PC-9 (cell line): ENCODE measurements at regions not wholly inside any gene's neighbourhood (a gene's known extent, or its start where the extent isn't known, plus 50 kb on each side); places are given as distances from the start of the nearest gene placed in this dataset.

ENCODE experiments used
- BruUV-seq: library from RNA; stranded (reverse); fragments of 400-500 nt; replicated peaks from 2 replicates; lab custom pipeline; 2021; lab: Mats Ljungman, UMichigan
- CTCF ChIA-PET: fragments of 300-600 bp; sonication (Branson Sonifier 250); formaldehyde crosslinking; loops from one replicate; lab custom pipeline; 2022; ENCODE audit warnings: antibody characterized with exemption; lab: Charles Lee
- POLR2A ChIA-PET: fragments of 300-600 bp; sonication (Branson Sonifier 250); formaldehyde crosslinking; loops from one replicate; lab custom pipeline; 2022; ENCODE audit warnings: antibody characterized with exemption; ENCODE audit not compliant: unreplicated experiment; lab: Charles Lee
- DNase-seq, 2 experiments: peaks; one replicate each; pipeline versions ENCODE4 v3.0.0 to v3.0.0-alpha.2; 2015 to 2022; ENCODE audit warnings: mixed read lengths in 1 of 2
- H2AFZ ChIP-seq: fragments of 200-600 bp; sonication (generic); 2 replicates; pipeline ENCODE4 v1.8.1; 2017; ENCODE audit warnings: antibody characterized with exemption
- H3F3A ChIP-seq: fragments of 200-600 bp; sonication (generic); 2 replicates; pipeline ENCODE4 v1.8.1; 2017; ENCODE audit warnings: antibody characterized with exemption, mild to moderate bottlenecking, low read depth; ENCODE audit not compliant: insufficient read depth
- H3K27ac ChIP-seq: fragments of 200-600 bp; sonication (generic); 2 replicates; pipeline ENCODE4 v1.6.1; 2016; ENCODE audit warnings: mixed run types
- H3K27me3 ChIP-seq: fragments of 200-600 bp; sonication (generic); 2 replicates; pipeline ENCODE4 v1.6.1; 2016; ENCODE audit warnings: low read depth, mixed run types; ENCODE audit not compliant: insufficient read depth
- H3K36me3 ChIP-seq: fragments of 200-600 bp; sonication (generic); 2 replicates; pipeline ENCODE4 v1.6.1; 2016; ENCODE audit warnings: low read depth, mixed run types
- H3K4me1 ChIP-seq: fragments of 200-600 bp; sonication (generic); replicated peaks from 2 replicates; pipeline ENCODE4 v1.6.1; 2016; ENCODE audit warnings: mixed run types; ENCODE audit not compliant: insufficient read depth
- H3K4me2 ChIP-seq: fragments of 200-600 bp; sonication (generic); 2 replicates; pipeline ENCODE4 v1.6.1; 2017; ENCODE audit warnings: mixed run types
- H3K4me3 ChIP-seq: fragments of 200-600 bp; sonication (generic); 2 replicates; pipeline ENCODE4 v1.6.1; 2016; ENCODE audit warnings: mixed run types
- H3K79me2 ChIP-seq: fragments of 200-600 bp; sonication (generic); 2 replicates; pipeline ENCODE4 v1.6.1; 2017; ENCODE audit warnings: low read depth, mixed run types
- H3K9me2 ChIP-seq: fragments of 200-600 bp; sonication (generic); 2 replicates; pipeline ENCODE4 v1.8.1; 2017; ENCODE audit warnings: mild to moderate bottlenecking; ENCODE audit not compliant: insufficient read depth
- H3K9me3 ChIP-seq: fragments of 200-600 bp; sonication (generic); 2 replicates; pipeline ENCODE4 v1.8.1; 2016; ENCODE audit warnings: low read depth; ENCODE audit not compliant: insufficient read depth
- H4K20me1 ChIP-seq: fragments of 200-600 bp; sonication (generic); 2 replicates; pipeline ENCODE4 v1.8.1; 2017; ENCODE audit not compliant: insufficient read depth
- EZH2 ChIP-seq: fragments of 200-600 bp; sonication (generic); IDR thresholded peaks from 2 replicates; pipeline ENCODE4 v1.8.0; 2017; ENCODE audit warnings: antibody characterized with exemption, low read depth
- intact Hi-C: fragments of 100-400 bp; cut with micrococcal nuclease; formaldehyde crosslinking; loops from one replicate; pipeline ENCODE4 v1.10.0; 2022; ENCODE audit not compliant: unreplicated experiment
- TF ChIP-seq, protein P1 (sequence below): fragments of 200-600 bp; sonication (generic); conservative IDR thresholded peaks from 2 replicates; pipeline ENCODE4 v1.6.1; 2017; ENCODE audit warnings: mixed run types, antibody characterized with exemption, mild to moderate bottlenecking, moderate library complexity

DNA sequence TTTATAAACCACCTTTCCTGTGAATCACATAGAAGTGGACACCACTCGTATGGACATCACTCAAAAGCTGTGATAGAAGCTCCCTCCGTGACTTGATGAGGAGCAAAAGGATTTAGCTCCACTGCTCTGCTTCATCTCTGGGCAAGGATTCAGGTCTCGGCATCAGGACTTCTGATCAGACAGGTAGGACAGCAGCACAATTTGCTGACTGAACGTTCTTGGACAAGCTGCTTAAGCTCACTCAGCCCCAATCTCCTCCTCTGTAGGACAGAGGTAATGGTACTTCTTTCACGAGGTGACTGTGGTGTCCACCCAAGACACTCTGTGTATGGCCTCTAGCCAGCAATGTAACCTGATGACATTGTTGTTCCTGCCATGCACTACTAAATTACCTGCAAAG is 122.6 kb upstream of the AJAP1 start:
- ChIA-PET POLR2A (no interaction called here), CTCF (no interaction called here)
- Histone ChIP-seq H3F3A (no peaks in the 10 kb centered on the region), H3K27me3 (peaks cover 17% of the 10 kb centered on the region; the same call in 1 of the 2 replicates), H4K20me1 (no peaks in the 10 kb centered on the region), H3K79me2 (no peaks in the 10 kb centered on the region), H3K9me2 (no peaks in the 10 kb centered on the region), H3K4me2 (no peak overlapping the region), H3K27ac (no peak overlapping the region), H3K4me3 (no peak overlapping the region), H3K9me3 (no peaks in the 10 kb centered on the region), H2AFZ (no peak overlapping the region), H3K4me1 (no peaks in the 10 kb centered on the region), H3K36me3 (no peaks in the 10 kb centered on the region)
- BruUV-seq, result no TSS peak
- no peak for DNase-seq
- TF ChIP-seq, protein P1, sequence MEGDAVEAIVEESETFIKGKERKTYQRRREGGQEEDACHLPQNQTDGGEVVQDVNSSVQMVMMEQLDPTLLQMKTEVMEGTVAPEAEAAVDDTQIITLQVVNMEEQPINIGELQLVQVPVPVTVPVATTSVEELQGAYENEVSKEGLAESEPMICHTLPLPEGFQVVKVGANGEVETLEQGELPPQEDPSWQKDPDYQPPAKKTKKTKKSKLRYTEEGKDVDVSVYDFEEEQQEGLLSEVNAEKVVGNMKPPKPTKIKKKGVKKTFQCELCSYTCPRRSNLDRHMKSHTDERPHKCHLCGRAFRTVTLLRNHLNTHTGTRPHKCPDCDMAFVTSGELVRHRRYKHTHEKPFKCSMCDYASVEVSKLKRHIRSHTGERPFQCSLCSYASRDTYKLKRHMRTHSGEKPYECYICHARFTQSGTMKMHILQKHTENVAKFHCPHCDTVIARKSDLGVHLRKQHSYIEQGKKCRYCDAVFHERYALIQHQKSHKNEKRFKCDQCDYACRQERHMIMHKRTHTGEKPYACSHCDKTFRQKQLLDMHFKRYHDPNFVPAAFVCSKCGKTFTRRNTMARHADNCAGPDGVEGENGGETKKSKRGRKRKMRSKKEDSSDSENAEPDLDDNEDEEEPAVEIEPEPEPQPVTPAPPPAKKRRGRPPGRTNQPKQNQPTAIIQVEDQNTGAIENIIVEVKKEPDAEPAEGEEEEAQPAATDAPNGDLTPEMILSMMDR, result no peak
- TF ChIP-seq EZH2, result no peak
- intact Hi-C loops, result no loop called here

DNA sequence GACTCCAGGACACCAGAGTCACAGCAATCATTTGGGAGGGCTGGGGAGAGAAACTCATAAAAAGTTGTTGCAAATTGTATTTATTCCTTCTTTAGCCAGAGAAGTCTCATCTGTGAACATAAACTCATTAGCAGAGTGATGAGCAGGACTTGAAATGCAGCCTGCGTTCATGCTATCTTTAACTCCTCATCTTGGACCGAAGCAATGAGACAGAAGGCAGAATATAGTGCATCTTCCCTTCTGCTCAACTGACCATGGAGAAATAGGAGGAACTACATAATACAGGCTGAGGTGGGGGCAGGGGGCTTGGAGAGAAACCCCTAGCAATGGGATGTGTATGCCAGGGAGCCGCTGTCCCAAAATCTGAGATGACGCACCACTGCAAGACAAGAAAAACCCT is 121.8 kb upstream of the AJAP1 start:
- H3K9me2 ChIP-seq, result no peaks in the 10 kb centered on the region
- peaks cover 17% of the 10 kb centered on the region; the same call in 1 of the 2 replicates for H3K27me3 ChIP-seq
- no peak overlapping the region for H2AFZ ChIP-seq
- H3K27ac ChIP-seq, result no peak overlapping the region
- no peak for DNase-seq
- no peaks in the 10 kb centered on the region for H3K79me2 ChIP-seq
- CTCF ChIA-PET, result no interaction called here
- H3F3A ChIP-seq, result no peaks in the 10 kb centered on the region
- POLR2A ChIA-PET, result no interaction called here
- no peak overlapping the region for H3K4me3 ChIP-seq
- no peaks in the 10 kb centered on the region for H3K9me3 ChIP-seq
- H4K20me1 ChIP-seq, result no peaks in the 10 kb centered on the region
- TF ChIP-seq, protein P1, result no peak
- no peak for TF ChIP-seq EZH2
- no TSS peak for BruUV-seq
- H3K4me2 ChIP-seq, result no peak overlapping the region
- intact Hi-C loops, result no loop called here
- no peaks in the 10 kb centered on the region for H3K4me1 ChIP-seq
- H3K36me3 ChIP-seq, result no peaks in the 10 kb centered on the region

DNA sequence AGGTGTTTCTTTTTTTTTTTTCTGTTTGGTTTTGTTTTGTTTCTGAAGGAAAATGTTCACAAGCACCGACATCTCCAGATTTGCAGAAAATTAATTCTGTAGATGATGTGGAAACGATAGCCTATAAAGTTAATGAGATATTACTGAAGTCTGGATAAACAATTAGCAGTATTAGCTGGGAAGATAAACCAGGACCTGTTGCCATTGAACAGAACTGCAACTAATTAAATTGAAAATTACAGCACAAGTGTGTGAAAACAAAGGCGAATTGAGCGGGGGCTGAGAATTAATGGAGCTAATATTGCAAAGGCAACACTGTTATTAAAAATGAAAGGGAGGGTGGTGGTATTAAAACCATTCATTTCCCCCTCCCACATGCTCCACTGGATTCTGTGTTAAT is 107.5 kb upstream of the AJAP1 start:
- BruUV-seq, result no TSS peak
- no peaks in the 10 kb centered on the region for H3K9me2 ChIP-seq

More for the DNA sequence above, 107.5 kb upstream of the AJAP1 start:
- H4K20me1 ChIP-seq, result no peaks in the 10 kb centered on the region
- H3K4me1 ChIP-seq, result no peaks in the 10 kb centered on the region
- ChIA-PET CTCF (no interaction called here), POLR2A (interaction anchor here (0.5 kb wide), 1 partner anchor 1003 kb away, joined by 3 read pairs; no protein-coding TSS in a partner anchor)
- no peaks in the 10 kb centered on the region for H3K9me3 ChIP-seq
- no peaks in the 10 kb centered on the region for H3K79me2 ChIP-seq
- H3F3A ChIP-seq, result no peaks in the 10 kb centered on the region
- DNase-seq, result no peak
- H2AFZ ChIP-seq, result no peak overlapping the region
- intact Hi-C loops, result no loop called here
- no peak overlapping the region for H3K4me3 ChIP-seq
- no peak for TF ChIP-seq EZH2
- TF ChIP-seq, protein P1, result no peak
- no peak overlapping the region for H3K27ac ChIP-seq
- H3K27me3 ChIP-seq, result no peaks in the 10 kb centered on the region
- no peaks in the 10 kb centered on the region for H3K36me3 ChIP-seq
- H3K4me2 ChIP-seq, result no peak overlapping the region
